Chondrocyte (in vitro differentiated cells): ENCODE measurements at regions not wholly inside any gene's neighbourhood (a gene's known extent, or its start where the extent isn't known, plus 50 kb on each side); places are given as distances from the start of the nearest gene placed in this dataset.
"Not testable (repeated sequence)": the region's sequence is repeated elsewhere in the genome, so short reads cannot be mapped to it uniquely, and the experiment has no call there.

Source experiments
- DNase-seq: peaks from one replicate; pipeline ENCODE4 v3.0.0; 2021; ENCODE audit warnings: mixed read lengths, low spot score
- H3K27ac Mint-ChIP-seq: one replicate; pipeline ENCODE4 v1.8.0; 2021; ENCODE audit warnings: mild to moderate bottlenecking, moderate library complexity, mixed read lengths; ENCODE audit not compliant: unreplicated experiment
- H3K27me3 Mint-ChIP-seq: 2 replicates; pipeline ENCODE4 v1.8.0; 2021; ENCODE audit warnings: low read depth, mixed read lengths
- H3K36me3 Mint-ChIP-seq: 2 replicates; pipeline ENCODE4 v1.8.0; 2021; ENCODE audit warnings: low read depth, mixed read lengths
- H3K4me1 Mint-ChIP-seq: 2 replicates; pipeline ENCODE4 v1.8.0; 2021; ENCODE audit warnings: low read depth, mild to moderate bottlenecking, mixed read lengths
- H3K4me3 Mint-ChIP-seq: one replicate; pipeline ENCODE4 v1.8.0; 2021; ENCODE audit warnings: mild to moderate bottlenecking, moderate library complexity, mixed read lengths; ENCODE audit not compliant: unreplicated experiment
- H3K9me3 Mint-ChIP-seq: 2 replicates; pipeline ENCODE4 v1.8.0; 2021; ENCODE audit warnings: low read depth, mixed read lengths
- CTCF ChIP-seq: fragments of 200-600 bp; sonication (generic); IDR thresholded peaks from 2 replicates; pipeline ENCODE4 v1.5.0; 2021; ENCODE audit warnings: antibody characterized with exemption, mild to moderate bottlenecking, moderate library complexity

- H3K36me3 Mint-ChIP-seq = no peaks in the 10 kb centered on the region
- H3K27ac Mint-ChIP-seq = no peak overlapping the region
- no peak for DNase-seq
- peaks cover 6% of the 10 kb centered on the region for H3K27me3 Mint-ChIP-seq
- no peak overlapping the region for H3K4me3 Mint-ChIP-seq
- H3K4me1 Mint-ChIP-seq = no peaks in the 10 kb centered on the region
- no peak for TF ChIP-seq CTCF
- no peaks in the 10 kb centered on the region for H3K9me3 Mint-ChIP-seq
Measured at GRCh38 chr20:41702647-41703046, 84.5 kb upstream of the CHD6 start.

GRCh38 chr20:41701588-41702348 lies 83.6 kb upstream of the CHD6 start:
- Mint-ChIP-seq H3K4me1 (no peaks in the 10 kb centered on the region), H3K9me3 (no peaks in the 10 kb centered on the region), H3K27me3 (peaks cover 8% of the 10 kb centered on the region), H3K4me3 (no peak overlapping the region), H3K36me3 (no peaks in the 10 kb centered on the region), H3K27ac (no peak overlapping the region)
- TF ChIP-seq CTCF = no peak
- no peak for DNase-seq

- H3K36me3 Mint-ChIP-seq, H3K4me1 Mint-ChIP-seq, H3K9me3 Mint-ChIP-seq, H3K27ac Mint-ChIP-seq, DNase-seq, H3K4me3 Mint-ChIP-seq: not testable (repeated sequence)
- peaks cover 11% of the 10 kb centered on the region for H3K27me3 Mint-ChIP-seq
Measured at GRCh38 chr20:41699673-41700072, 81.5 kb upstream of the CHD6 start.

GRCh38 chr20:41697861-41698559 lies 79.8 kb upstream of the CHD6 start:
- Mint-ChIP-seq H3K4me1 (peaks cover 6% of the 10 kb centered on the region), H3K36me3 (no peaks in the 10 kb centered on the region), H3K27me3 (peaks cover 9% of the 10 kb centered on the region), H3K9me3 (no peaks in the 10 kb centered on the region), H3K27ac (no peak overlapping the region), H3K4me3 (no peak overlapping the region)
- peak; percentile 88 for TF ChIP-seq CTCF
- no peak for DNase-seq

GRCh38 chr20:41696428-41696827 lies 78.3 kb upstream of the CHD6 start:
- H3K27me3 Mint-ChIP-seq = peaks cover 9% of the 10 kb centered on the region
- no peak overlapping the region for H3K4me3 Mint-ChIP-seq
- no peak overlapping the region for H3K27ac Mint-ChIP-seq
- no peak for TF ChIP-seq CTCF
- DNase-seq = no peak
- no peaks in the 10 kb centered on the region for H3K9me3 Mint-ChIP-seq
- H3K36me3 Mint-ChIP-seq = no peaks in the 10 kb centered on the region
- H3K4me1 Mint-ChIP-seq = peaks cover 9% of the 10 kb centered on the region
